Spleen (tissue), 11 donors: ENCODE measurements at regions not wholly inside any gene's neighbourhood (a gene's known extent, or its start where the extent isn't known, plus 50 kb on each side); places are given as distances from the start of the nearest gene placed in this dataset.
A peak's percentile ranks its signal among the peaks of the same experiment; 100 is the strongest.
"Not testable (repeated sequence)": the region's sequence is repeated elsewhere in the genome, so short reads cannot be mapped to it uniquely, and the experiment has no call there.

Source experiments
- DNase-seq: peaks from one replicate; pipeline ENCODE4 v3.0.0-alpha.2; 2020
- H3K27ac ChIP-seq, 8 donors: fragments of 200-600 bp; sonication (generic) in 7 of 8; 1 replicate in 4 of 8; 2 replicates in 4 of 8; pipeline versions ENCODE4 v1.5.0 to v1.8.0; 2016 to 2021; ENCODE audit warnings: inconsistent platforms in 4 of 8, mild to moderate bottlenecking in 4 of 8, moderate library complexity in 1 of 8
- H3K27me3 ChIP-seq, 7 donors: fragments of 200-600 bp; sonication (generic) in 6 of 7; replicated peaks in 1 of 7; 1 replicate in 4 of 7; 2 replicates in 3 of 7; pipeline versions ENCODE4 v1.5.0 to v1.8.0; 2016 to 2021; ENCODE audit warnings: inconsistent platforms in 3 of 7, mild to moderate bottlenecking in 1 of 7
- H3K36me3 ChIP-seq, 6 donors: fragments of 200-600 bp; sonication (generic) in 5 of 6; 1 replicate in 4 of 6; 2 replicates in 2 of 6; pipeline versions ENCODE4 v1.5.0 to v1.8.0; 2016 to 2021; ENCODE audit warnings: inconsistent platforms in 2 of 6
- H3K4me1 ChIP-seq, 6 donors: fragments of 200-600 bp; sonication (generic) in 5 of 6; 1 replicate in 3 of 6; 2 replicates in 3 of 6; pipeline versions ENCODE4 v1.5.0 to v1.8.0; 2016 to 2021; ENCODE audit warnings: inconsistent platforms in 3 of 6
- H3K4me3 ChIP-seq, 8 donors: fragments of 200-600 bp; sonication (generic) in 7 of 8; 1 replicate in 4 of 8; 2 replicates in 4 of 8; pipeline versions ENCODE4 v1.5.0 to v1.8.0; 2016 to 2021; ENCODE audit warnings: inconsistent platforms in 4 of 8, mild to moderate bottlenecking in 4 of 8, moderate library complexity in 2 of 8
- H3K9me3 ChIP-seq, 8 donors: fragments of 200-600 bp; sonication (generic) in 7 of 8; 1 replicate in 4 of 8; 2 replicates in 4 of 8; pipeline versions ENCODE4 v1.5.0 to v1.8.0; 2016 to 2021; ENCODE audit warnings: inconsistent platforms in 4 of 8
- POLR2A ChIP-seq, 3 donors: fragments of 450-650 bp; IDR thresholded peaks; one replicate each; pipeline ENCODE4 v1.5.1; 2017; ENCODE audit warnings: antibody characterized with exemption in 3 of 3, mild to moderate bottlenecking in 1 of 3
- POLR2AphosphoS5 ChIP-seq, 3 donors: sonication (generic); formaldehyde crosslinking; IDR thresholded peaks; one replicate each; pipeline ENCODE4 v1.5.1; 2017; ENCODE audit warnings: antibody characterized with exemption in 3 of 3
- WGBS, 5 donors: extraction: QIAGEN DNeasy Blood & Tissue Kit in 3 of 5; methylation state at CpG; one replicate each; pipeline versions ENCODE4 v1.1.5 to v1.1.7; 2013 to 2018; 5-methylcytosine and 5-hydroxymethylcytosine counted together
- intact Hi-C: fragments of 100-400 bp; cut with DNase I; formaldehyde crosslinking; loops from one replicate; pipeline ENCODE4 v1.15.0; 2023; ENCODE audit warnings: low total_unique reads
- TF ChIP-seq, protein P1 (sequence below), 11 experiments: fragments of 200-600 bp in 7 of 11; fragments of 450-650 bp in 4 of 11; sonication (generic) in 4 of 11; IDR thresholded peaks in 8 of 11; conservative IDR thresholded peaks in 3 of 11; 1 replicate in 7 of 11; 2 replicates in 4 of 11; pipeline versions ENCODE4 v1.4.0 to v1.8.0; 2016 to 2021; ENCODE audit warnings: antibody characterized with exemption in 11 of 11, inconsistent platforms in 4 of 11, mild to moderate bottlenecking in 1 of 11
- donor health status: healthy with polysubstance abuse.
- donor health status: DM: no; HTN: no; CAD: no; lungs with moderate emphysema.
- donor health status: DM: no; HTN: no; CAD: no.
- donor health status: Bipolar disorder and iron deficiency.
- donor health status: healthy.
- donor health status: DM: no; HTN: no; CAD: no.
- donor health status: DM: yes; HTN: yes; CAD: no.

DNA sequence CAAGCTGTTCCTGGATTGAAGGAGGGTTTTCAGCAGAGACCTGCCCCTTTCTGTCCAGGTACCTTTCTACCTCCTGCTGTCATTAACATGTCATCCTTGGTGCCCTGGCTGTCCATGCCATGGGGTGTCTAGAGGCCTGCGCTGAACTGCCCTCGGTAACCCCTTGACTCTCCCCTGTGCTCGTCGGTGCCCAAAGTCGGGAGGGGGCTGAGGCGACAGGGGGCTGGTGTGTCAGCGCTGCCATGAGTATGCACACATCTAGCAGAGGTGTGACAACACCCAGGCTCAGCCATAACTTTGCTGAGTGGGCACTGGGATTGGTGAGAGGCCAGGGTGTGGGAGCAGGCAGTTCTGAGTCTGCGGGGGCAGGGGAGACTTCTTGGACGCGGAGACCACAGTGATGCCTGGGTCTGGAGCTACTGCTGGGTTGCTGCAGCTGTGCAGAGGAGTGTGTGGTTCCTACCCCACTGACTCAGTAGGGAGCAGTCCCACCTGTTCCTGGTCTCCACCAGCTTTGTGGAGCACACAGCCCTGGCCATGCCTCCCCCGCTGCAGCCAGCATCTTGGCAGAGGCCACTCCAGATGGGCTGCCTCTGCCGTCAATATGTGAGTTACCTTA is 376.2 kb upstream of the SEMA3C start:
- TF ChIP-seq, protein P1, sequence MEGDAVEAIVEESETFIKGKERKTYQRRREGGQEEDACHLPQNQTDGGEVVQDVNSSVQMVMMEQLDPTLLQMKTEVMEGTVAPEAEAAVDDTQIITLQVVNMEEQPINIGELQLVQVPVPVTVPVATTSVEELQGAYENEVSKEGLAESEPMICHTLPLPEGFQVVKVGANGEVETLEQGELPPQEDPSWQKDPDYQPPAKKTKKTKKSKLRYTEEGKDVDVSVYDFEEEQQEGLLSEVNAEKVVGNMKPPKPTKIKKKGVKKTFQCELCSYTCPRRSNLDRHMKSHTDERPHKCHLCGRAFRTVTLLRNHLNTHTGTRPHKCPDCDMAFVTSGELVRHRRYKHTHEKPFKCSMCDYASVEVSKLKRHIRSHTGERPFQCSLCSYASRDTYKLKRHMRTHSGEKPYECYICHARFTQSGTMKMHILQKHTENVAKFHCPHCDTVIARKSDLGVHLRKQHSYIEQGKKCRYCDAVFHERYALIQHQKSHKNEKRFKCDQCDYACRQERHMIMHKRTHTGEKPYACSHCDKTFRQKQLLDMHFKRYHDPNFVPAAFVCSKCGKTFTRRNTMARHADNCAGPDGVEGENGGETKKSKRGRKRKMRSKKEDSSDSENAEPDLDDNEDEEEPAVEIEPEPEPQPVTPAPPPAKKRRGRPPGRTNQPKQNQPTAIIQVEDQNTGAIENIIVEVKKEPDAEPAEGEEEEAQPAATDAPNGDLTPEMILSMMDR (IDR thresholded peaks at IDR 0.05 in 8 of 11, conservative IDR thresholded peaks at IDR 0.05 in 3 of 11), result no peak
- no peaks in the 10 kb centered on the region for H3K27me3 ChIP-seq
- H3K9me3 ChIP-seq, result peaks cover 0 to 5% (median 0%) of the 10 kb centered on the region in 8 donors
- WGBS, 5 donors, result 87 to 97% (median 93%) methylated on average over 8 to 12 of the region's 12 CpGs
- H3K4me3 ChIP-seq, result no peak overlapping the region
- no peaks in the 10 kb centered on the region for H3K4me1 ChIP-seq
- no peaks in the 10 kb centered on the region for H3K36me3 ChIP-seq
- DNase-seq, result peak; percentile 68
- intact Hi-C loops, result no loop called here
- no peak overlapping the region for H3K27ac ChIP-seq

DNA sequence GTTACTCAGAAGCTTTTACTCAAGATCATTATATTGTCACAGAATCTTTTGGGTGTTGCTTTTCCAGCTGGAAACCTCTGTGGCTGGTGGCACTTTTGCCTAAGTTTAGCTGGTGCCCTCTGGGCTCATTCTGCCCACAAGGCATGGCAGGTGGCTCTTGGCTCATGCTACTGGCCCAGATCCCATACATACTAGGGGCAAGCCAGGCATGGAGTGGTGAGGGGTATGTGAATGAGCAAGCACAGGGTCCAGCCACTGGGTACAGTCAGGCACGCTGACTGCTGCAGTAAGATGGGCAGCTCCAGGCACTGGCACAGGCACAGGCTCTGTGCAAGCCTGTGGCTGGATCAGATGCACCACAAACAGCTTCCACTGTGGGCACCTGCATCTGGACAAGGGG is 375.0 kb upstream of the SEMA3C start:
- H3K9me3 ChIP-seq, result peaks cover 0 to 9% (median 0%) of the 10 kb centered on the region in 8 donors

DNA sequence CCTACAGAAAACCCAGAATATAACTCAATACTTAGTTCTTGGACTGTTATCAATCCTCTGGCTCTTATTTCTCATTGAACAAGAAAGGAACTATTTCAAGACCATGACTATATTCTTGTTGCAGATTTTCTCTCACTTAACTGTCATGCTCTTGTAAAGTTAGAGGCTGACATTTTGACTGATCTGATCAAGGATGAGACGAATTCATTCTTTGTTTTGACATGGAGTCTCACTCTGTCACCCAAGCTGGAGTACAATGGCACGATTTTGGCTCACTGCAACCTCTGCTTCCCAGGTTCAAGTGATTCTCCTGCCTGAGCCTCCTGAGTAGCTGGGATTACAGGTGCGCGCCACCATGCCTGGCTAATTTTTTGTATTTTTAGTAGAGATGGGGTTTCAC is 367.9 kb upstream of the SEMA3C start:
- H3K4me1 ChIP-seq, H3K27me3 ChIP-seq, intact Hi-C loops, H3K4me3 ChIP-seq, H3K27ac ChIP-seq, H3K36me3 ChIP-seq, DNase-seq: not testable (repeated sequence)
- 76 to 90% (median 86%) methylated on average over 4 of the region's 4 CpGs for WGBS, 5 donors
- H3K9me3 ChIP-seq, result peaks cover 0 to 13% (median 6%) of the 10 kb centered on the region in 8 donors

More for the DNA sequence above, 375.0 kb upstream of the SEMA3C start:
- no peaks in the 10 kb centered on the region for H3K27me3 ChIP-seq
- no peak overlapping the region for H3K27ac ChIP-seq
- intact Hi-C loops, result no loop called here
- H3K36me3 ChIP-seq, result no peaks in the 10 kb centered on the region
- no peak overlapping the region for H3K4me3 ChIP-seq
- 75 to 100% (median 90%) methylated on average over 1 of the region's 1 CpG for WGBS, 5 donors
- H3K4me1 ChIP-seq, result no peaks in the 10 kb centered on the region
- TF ChIP-seq, protein P1 (IDR thresholded peaks at IDR 0.05 in 8 of 11, conservative IDR thresholded peaks at IDR 0.05 in 3 of 11), result no peak
- TF ChIP-seq POLR2A (IDR thresholded peaks at IDR 0.05), result no peak
- TF ChIP-seq POLR2AphosphoS5 (IDR thresholded peaks at IDR 0.05), result no peak
- peak; percentile 54 for DNase-seq

DNA sequence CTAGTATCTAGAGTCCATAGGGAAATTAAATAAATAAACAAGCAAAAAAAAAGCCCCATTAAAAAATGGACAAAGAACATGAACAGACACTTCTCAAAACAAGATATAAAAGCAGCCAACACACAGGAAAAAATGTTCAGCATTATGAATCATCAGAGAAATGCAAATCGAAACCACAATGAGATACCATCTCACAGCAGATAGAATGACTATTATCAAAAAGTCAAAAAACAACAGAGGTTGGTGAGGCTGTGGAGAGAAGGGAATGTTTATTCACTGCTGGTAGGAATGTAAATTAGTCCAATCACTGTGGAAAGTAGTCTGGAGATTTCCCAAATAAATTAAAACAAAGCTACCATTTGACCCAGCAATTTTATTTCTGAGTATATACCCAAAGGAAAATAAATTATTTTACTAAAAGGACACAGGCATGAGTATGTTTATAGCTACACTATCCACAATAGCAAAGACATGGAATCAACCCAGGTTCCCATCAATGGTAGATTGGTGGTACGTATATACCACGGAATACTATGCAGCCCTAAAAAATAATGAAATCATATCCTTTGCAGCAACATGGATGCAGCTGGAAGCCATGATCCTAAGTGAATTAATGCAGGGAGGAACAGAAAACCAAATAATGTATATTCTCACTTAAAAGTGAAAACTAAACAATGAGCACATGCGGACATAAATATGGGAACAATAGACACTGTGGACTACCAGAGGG is 366.5 kb upstream of the SEMA3C start:
- no peak for TF ChIP-seq POLR2AphosphoS5 (IDR thresholded peaks at IDR 0.05)
- no peak for TF ChIP-seq POLR2A (IDR thresholded peaks at IDR 0.05)
- TF ChIP-seq, protein P1 (IDR thresholded peaks at IDR 0.05 in 8 of 11, conservative IDR thresholded peaks at IDR 0.05 in 3 of 11), result no peak
- 85 to 92% (median 87%) methylated on average over 4 of the region's 4 CpGs for WGBS, 5 donors
- H3K4me1 ChIP-seq, result no peaks in the 10 kb centered on the region
- H3K9me3 ChIP-seq, result peaks cover 0 to 13% (median 6%) of the 10 kb centered on the region in 8 donors
- intact Hi-C loops, result no loop called here
- H3K4me3 ChIP-seq, result no peak overlapping the region
- no peak overlapping the region for H3K27ac ChIP-seq
- H3K36me3 ChIP-seq, result no peaks in the 10 kb centered on the region
- DNase-seq, result no peak
- no peaks in the 10 kb centered on the region for H3K27me3 ChIP-seq
